Left renal cortex interstitium (tissue), 4 donors: ENCODE measurements at regions not wholly inside any gene's neighbourhood (a gene's known extent, or its start where the extent isn't known, plus 50 kb on each side); places are given as distances from the start of the nearest gene placed in this dataset.
A peak's percentile ranks its signal among the peaks of the same experiment; 100 is the strongest.
"Not testable (repeated sequence)": the region's sequence is repeated elsewhere in the genome, so short reads cannot be mapped to it uniquely, and the experiment has no call there.

Experiments used
- DNase-seq, 4 donors: peaks; one replicate each; pipeline ENCODE4 v3.0.0-alpha.2; 2013; ENCODE audit warnings: low read depth in 4 of 4, low spot score in 2 of 4, missing footprints in 1 of 4

DNA sequence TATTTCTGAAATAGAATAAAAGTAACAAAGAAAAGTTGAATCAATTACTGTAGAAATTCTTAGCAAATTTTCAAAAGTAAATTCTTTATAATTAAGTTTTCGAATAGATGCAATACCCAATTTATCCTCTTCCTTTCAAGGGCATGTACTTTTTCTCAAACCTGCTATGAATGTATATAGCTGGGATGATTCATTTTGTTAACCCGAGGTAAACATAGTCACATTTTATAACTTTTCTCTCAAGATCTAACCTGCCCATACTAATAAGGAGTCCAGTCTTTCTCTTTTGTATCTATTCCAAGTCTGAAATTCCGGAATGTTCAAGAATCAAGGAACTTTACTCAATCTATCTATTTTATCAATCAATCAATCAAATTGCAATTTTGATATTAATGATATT, 1072.9 kb downstream of the REEP3 start:
- no peak for DNase-seq

DNA sequence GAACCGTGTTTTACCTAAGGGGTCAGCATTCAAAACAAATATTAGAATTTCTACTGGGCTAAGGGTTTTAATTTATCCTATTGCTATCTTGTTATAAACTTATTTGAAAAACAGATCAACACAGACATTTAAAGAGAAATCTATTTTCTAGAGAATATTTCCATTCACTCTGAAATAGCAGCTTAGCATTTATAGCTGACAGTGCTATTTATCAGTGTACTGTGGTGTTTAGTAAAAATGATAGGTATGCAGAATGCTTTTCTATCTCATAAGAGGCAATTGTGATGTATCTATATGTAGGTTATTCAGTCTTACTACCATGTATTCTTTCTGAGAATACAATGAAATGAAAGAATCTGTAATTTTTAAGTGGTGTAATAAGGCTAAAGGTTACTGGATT, 1077.4 kb downstream of the REEP3 start:
- no peak for DNase-seq

- DNase-seq = no peak
These were observed 1080.1 kb downstream of the REEP3 start for GRCh38 chr10:64601298-64601697.

GRCh38 chr10:64617085-64617484, 1095.9 kb downstream of the REEP3 start:
- DNase-seq = no peak

DNA sequence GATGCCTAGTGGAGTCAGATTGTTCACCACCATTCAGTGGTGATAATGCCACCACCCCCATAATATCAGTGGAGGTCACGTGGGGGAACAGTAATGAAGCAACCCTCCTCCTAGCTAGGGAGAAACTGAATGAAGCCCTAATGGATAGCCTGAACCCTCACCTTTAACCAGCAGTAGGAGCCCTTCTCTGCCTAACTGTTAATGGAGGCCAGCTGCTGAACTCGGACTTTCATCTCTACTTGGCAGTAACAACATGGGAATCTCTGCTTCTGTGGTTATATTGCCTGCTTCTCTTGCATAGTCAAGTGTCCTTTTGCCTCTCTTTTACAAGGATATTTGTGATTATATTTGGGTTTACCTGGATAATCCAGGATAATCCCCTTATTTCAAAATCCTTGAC, 1097.9 kb downstream of the REEP3 start:
- DNase-seq = no peak

DNA sequence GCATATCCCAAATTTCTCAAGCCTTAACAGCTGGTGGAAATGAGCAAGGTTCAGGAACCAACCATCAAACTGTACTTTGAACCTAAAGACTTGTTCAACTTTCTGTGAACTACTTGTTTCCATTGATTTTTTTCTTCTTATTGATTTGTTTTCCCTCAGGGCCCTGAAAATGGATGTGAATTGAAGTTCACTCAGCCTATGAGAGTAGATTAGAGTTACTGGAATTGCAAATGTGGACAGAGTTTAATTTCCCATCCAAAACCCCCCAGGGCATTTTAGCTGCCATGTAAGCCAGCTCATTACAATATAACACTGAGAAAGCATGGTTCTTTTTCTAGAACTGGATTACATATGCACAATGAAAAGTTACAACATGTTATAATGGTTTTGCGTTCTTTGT, 1105.7 kb downstream of the REEP3 start:
- no peak for DNase-seq

DNA sequence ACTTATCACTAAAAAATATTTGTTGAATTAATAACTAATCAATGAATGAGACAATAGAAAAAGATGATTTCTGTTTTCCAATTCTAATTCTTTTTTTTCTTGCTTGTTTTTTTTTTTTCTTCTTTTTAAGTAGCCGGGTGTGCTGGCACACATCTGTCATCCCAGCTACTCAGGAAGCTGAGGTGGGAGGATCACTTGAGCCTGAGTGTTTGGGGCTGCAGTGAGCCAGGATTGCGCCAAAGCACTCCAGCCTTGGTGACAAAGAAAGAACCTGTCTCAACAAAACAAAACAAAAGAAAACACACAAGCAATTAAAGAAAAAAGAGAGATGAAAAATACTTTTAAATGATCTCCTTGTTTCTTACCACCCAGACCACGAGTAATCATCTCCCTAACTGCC, 1109.3 kb downstream of the REEP3 start:
- DNase-seq = no peak

DNA sequence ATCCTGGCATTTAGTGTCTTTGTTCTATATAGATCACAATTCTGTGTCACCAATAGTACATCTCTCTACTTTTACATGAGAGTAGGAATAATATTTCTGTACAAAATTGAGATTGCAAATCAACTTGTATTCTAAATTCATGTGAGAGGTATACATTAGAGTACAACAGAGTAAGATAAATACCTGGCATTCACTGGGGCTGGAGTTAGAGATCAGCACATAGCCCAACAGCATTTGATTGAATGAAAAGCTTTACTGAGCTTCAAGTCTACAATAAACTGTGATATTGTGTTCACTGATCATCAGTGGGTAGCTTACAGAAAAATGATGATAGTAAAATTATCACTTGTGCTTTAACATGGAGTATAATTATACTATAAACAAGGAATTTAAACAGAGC, 1114.7 kb downstream of the REEP3 start:
- DNase-seq = no peak

DNA sequence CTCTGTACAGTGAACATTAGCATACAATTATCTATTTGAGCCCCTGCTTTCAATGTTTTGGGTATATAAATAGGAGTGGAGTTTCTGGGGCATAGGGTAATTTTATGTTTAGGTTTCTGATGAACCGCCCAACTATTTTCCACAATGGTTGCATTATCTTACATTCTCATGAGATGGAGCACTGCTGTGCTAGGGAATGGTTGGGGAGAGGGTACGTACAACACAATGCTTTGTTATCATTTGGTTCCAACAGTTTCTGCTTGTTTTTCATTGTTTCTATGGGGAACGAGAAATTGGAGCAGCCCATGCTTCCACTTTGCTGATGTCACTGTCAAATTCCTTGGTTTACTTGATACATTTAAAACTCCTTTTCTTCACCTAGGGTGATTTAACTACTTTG, 1115.3 kb downstream of the REEP3 start:
- no peak for DNase-seq

DNA sequence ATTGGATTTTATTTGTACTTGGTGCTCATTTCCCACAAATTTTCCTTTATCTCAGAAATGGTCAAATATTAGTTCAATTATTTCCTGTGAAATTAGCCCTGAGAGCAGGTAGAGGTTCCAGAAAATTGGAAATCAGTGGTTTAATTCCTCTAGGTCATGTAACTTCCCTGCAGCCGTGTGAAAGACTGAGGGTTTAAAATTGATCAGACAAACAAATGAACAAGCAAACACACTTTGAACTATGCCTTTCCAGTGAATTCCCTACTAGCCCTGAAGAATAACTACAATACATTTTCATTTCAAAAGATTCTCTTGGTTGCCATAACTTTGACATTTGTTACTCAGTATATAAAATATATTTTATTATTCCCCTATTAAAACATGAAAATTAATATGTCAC, 1116.7 kb downstream of the REEP3 start:
- DNase-seq = no peak

GRCh38 chr10:64648915-64649314, 1127.7 kb downstream of the REEP3 start:
- no peak for DNase-seq

GRCh38 chr10:64658528-64658927, 1137.3 kb downstream of the REEP3 start:
- no peak for DNase-seq

DNA sequence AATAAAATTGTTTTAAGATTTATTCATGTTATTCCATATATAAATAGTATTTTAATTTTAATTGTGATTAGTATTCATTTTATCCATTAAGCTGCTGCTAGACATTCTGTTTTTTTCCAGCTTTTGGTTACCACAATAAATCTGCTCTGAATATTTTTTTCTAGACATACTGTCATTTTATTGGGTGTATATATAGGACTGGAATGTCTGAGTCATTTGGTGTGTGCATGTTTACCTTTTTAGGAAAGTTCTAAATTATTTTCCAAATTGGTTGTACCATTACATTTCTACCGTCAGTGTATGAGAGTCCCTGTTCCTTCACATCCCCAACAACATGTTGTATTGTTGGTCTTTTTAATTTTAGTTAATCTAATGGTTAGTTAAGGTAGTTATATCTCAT, 1138.1 kb downstream of the REEP3 start:
- DNase-seq = no peak

- DNase-seq = no peak
These were observed 1160.8 kb downstream of the REEP3 start for GRCh38 chr10:64682043-64682442.

DNA sequence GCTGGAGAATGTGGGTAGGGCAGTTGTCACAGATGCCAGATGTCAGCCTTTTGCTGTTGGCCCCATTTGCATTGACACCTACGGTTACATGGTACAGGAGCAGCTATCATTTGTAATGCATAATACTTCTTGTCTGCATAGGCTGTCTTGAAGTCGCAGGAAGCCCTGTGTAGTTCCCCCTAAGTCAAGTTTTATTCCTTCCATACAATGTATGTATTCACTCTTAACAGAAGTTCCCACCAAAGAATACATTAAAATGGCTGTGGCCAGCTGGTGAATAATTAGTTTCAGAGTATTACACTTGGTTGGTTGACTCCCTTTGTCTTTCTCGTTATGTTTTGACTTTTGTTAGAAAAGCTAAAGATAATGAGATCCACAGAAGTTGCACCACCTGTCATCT, 1169.0 kb downstream of the REEP3 start:
- DNase-seq = no peak

DNA sequence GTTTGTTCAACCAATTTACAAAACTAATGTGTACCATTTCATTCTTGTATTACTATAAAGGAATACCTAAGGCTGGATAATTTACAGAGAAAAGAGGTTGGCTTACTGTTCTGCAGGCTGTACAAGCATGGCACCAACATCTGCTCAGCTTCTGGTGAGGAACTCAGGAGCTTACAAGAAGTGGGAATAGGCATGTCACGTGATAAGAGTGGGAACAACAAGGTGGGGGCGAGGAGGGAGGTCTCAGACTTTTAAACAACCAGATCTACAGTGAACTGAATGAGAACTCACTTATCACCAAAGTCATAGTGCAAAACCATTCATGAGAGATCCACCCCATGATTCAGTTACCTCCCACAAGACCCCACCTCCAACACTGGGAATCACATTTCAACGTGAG, 1178.0 kb downstream of the REEP3 start:
- no peak for DNase-seq

- DNase-seq = not testable (repeated sequence)
These were observed 1180.9 kb downstream of the REEP3 start for GRCh38 chr10:64702086-64702485.

- DNase-seq = no peak
These were observed 1187.9 kb downstream of the REEP3 start for GRCh38 chr10:64708884-64709681.

GRCh38 chr10:64726466-64726865, 1205.3 kb downstream of the REEP3 start:
- DNase-seq = no peak

- no peak for DNase-seq
These were observed 1209.8 kb downstream of the REEP3 start for GRCh38 chr10:64731016-64731415.

DNA sequence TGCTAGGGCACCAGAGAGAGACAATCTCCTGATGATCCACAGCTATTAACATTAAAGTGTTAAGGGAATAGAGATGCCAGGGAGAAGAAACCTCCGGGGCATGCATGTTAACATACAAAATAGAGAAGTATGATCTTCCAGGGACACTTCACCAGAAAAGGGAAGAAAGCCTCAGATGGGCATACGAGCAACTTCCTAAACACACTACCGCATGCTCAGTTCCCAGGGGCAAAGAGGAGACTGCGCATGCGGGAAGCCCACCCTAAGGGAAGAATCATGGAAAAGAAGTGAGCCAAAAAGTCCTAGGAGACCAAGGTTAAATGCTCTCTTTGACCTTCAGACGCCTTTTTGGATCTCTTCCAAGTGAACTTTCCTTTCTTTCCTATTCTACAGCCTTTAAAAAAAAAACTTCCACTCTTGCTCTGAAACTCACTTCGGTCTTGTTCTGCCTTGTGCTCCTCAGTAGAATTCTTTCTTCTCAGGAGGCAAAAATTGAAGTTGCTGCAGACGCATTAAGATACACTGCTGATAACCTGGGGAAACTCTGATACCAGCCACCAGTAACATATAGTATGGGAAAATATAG, 1211.3 kb downstream of the REEP3 start:
- DNase-seq = peak in 1 of 4 donors; percentile 0

- DNase-seq = peak in 1 of 4 donors; percentile 2
These were observed 1212.8 kb downstream of the REEP3 start for GRCh38 chr10:64733980-64734379.

GRCh38 chr10:64738462-64738861, 1217.3 kb downstream of the REEP3 start:
- DNase-seq = no peak
